H9 (cell line): ENCODE measurements at regions not wholly inside any gene's neighbourhood (a gene's known extent, or its start where the extent isn't known, plus 50 kb on each side); places are given as distances from the start of the nearest gene placed in this dataset.

ENCODE experiments used
- DNase-seq: peaks from one replicate; pipeline ENCODE4 v3.0.0-alpha.2; 2017
- H2AFZ ChIP-seq: one replicate; pipeline ENCODE4 v1.6.1; 2013; ENCODE audit warnings: mild to moderate bottlenecking, low read length, control low read depth, moderate library complexity
- H2AK5ac ChIP-seq: 2 replicates; pipeline ENCODE4 v1.6.1; 2013; ENCODE audit warnings: low read length, control low read depth, mixed read lengths; ENCODE audit not compliant: insufficient read length
- H2BK120ac ChIP-seq: one replicate; pipeline ENCODE4 v1.6.1; 2013; ENCODE audit warnings: low read depth, mild to moderate bottlenecking, low read length, control low read depth, inconsistent platforms; ENCODE audit not compliant: poor library complexity, severe bottlenecking
- H2BK12ac ChIP-seq: 2 replicates; pipeline ENCODE4 v1.6.1; 2013; ENCODE audit warnings: low read length, control low read depth, mixed read lengths, low read depth; ENCODE audit not compliant: insufficient read length
- H2BK15ac ChIP-seq: 2 replicates; pipeline ENCODE4 v1.6.1; 2013; ENCODE audit warnings: low read depth, low read length, control low read depth
- H2BK20ac ChIP-seq: one replicate; pipeline ENCODE4 v1.6.1; 2013; ENCODE audit warnings: low read depth, mild to moderate bottlenecking, low read length, control low read depth, inconsistent platforms; ENCODE audit not compliant: poor library complexity, severe bottlenecking
- H2BK5ac ChIP-seq: 2 replicates; pipeline ENCODE4 v1.6.1; 2013; ENCODE audit warnings: low read length, control low read depth, mixed read lengths; ENCODE audit not compliant: insufficient read length
- H3K14ac ChIP-seq: 2 replicates; pipeline ENCODE4 v1.6.1; 2013; ENCODE audit warnings: low read length, control low read depth; ENCODE audit not compliant: insufficient read depth
- H3K18ac ChIP-seq: 2 replicates; pipeline ENCODE4 v1.6.1; 2013; ENCODE audit warnings: low read depth, mild to moderate bottlenecking, mixed read lengths, low read length, control low read depth; ENCODE audit not compliant: insufficient read length
- H3K23ac ChIP-seq: 2 replicates; pipeline ENCODE4 v1.6.1; 2013; ENCODE audit warnings: low read length, control low read depth, mixed read lengths, low read depth; ENCODE audit not compliant: insufficient read length
- H3K23me2 ChIP-seq: 2 replicates; pipeline ENCODE4 v1.6.1; 2013; ENCODE audit warnings: low read depth, mild to moderate bottlenecking, mixed read lengths, low read length, control low read depth; ENCODE audit not compliant: insufficient read length, poor library complexity, severe bottlenecking
- H3K27ac ChIP-seq: 2 replicates; pipeline ENCODE4 v1.5.1; 2013; ENCODE audit warnings: low read length, control low read depth, mixed read lengths, low read depth; ENCODE audit not compliant: insufficient read length
- H3K27me3 ChIP-seq: 2 replicates; pipeline ENCODE4 v1.6.1; 2013; ENCODE audit warnings: low read length, control low read depth, inconsistent platforms; ENCODE audit not compliant: insufficient read depth
- H3K4ac ChIP-seq: 2 replicates; pipeline ENCODE4 v1.6.1; 2013; ENCODE audit warnings: low read depth, mild to moderate bottlenecking, control low read depth, inconsistent platforms, low read length, moderate library complexity
- H3K4me1 ChIP-seq: 2 replicates; pipeline ENCODE4 v1.6.1; 2013; ENCODE audit warnings: low read length, control low read depth, inconsistent platforms; ENCODE audit not compliant: insufficient read depth
- H3K4me2 ChIP-seq: 2 replicates; pipeline ENCODE4 v1.6.1; 2013; ENCODE audit warnings: low read length, control low read depth, mixed read lengths; ENCODE audit not compliant: insufficient read length, insufficient read depth
- H3K56ac ChIP-seq: 2 replicates; pipeline ENCODE4 v1.6.1; 2013; ENCODE audit warnings: low read depth, mild to moderate bottlenecking, mixed read lengths, low read length, control low read depth; ENCODE audit not compliant: insufficient read length
- H3K79me1 ChIP-seq: 2 replicates; pipeline ENCODE4 v1.6.1; 2013; ENCODE audit warnings: low read depth, mild to moderate bottlenecking, moderate library complexity, low read length, control low read depth, inconsistent platforms; ENCODE audit not compliant: insufficient read depth, poor library complexity, severe bottlenecking
- H3K79me2 ChIP-seq: 2 replicates; pipeline ENCODE4 v1.6.1; 2013; ENCODE audit warnings: low read length, control low read depth, inconsistent platforms; ENCODE audit not compliant: insufficient read depth
- H3K9ac ChIP-seq: 2 replicates; pipeline ENCODE4 v1.6.1; 2013; ENCODE audit warnings: low read length, control low read depth, mixed read lengths; ENCODE audit not compliant: insufficient read length; ENCODE audit errors: extremely low read depth
- H3K9me3 ChIP-seq: one replicate; pipeline ENCODE4 v1.6.1; 2013; ENCODE audit warnings: low read depth, low read length, inconsistent platforms; ENCODE audit not compliant: control insufficient read depth
- H3T11ph ChIP-seq: one replicate; pipeline ENCODE4 v1.6.1; 2013; ENCODE audit warnings: mild to moderate bottlenecking, low read length, control low read depth, inconsistent platforms
- H4K20me1 ChIP-seq: one replicate; pipeline ENCODE4 v1.6.1; 2013; ENCODE audit not compliant: control insufficient read depth, insufficient read length, insufficient read depth
- H4K5ac ChIP-seq: 2 replicates; pipeline ENCODE4 v1.6.1; 2013; ENCODE audit warnings: low read depth, mild to moderate bottlenecking, mixed read lengths, low read length, control low read depth; ENCODE audit not compliant: insufficient read length
- H4K8ac ChIP-seq: replicated peaks from 2 replicates; pipeline ENCODE4 v1.6.1; 2013; ENCODE audit warnings: low read length, control low read depth, mixed read lengths, low read depth; ENCODE audit not compliant: insufficient read length
- H4K91ac ChIP-seq: 2 replicates; pipeline ENCODE4 v1.6.1; 2013; ENCODE audit warnings: low read depth, mild to moderate bottlenecking, moderate library complexity, mixed read lengths, low read length, control low read depth; ENCODE audit not compliant: insufficient read length
- H3K27ac Mint-ChIP-seq, 3 experiments: 2 replicates in 2 of 3; 3 replicates in 1 of 3; pipeline ENCODE4 v1.8.0; 2020 to 2021; ENCODE audit warnings: mixed read lengths in 3 of 3, mild to moderate bottlenecking in 1 of 3, moderate library complexity in 1 of 3
- H3K27me3 Mint-ChIP-seq: 2 replicates; pipeline ENCODE4 v1.8.0; 2021; ENCODE audit warnings: low read depth, mild to moderate bottlenecking, moderate library complexity, mixed read lengths
- H3K36me3 Mint-ChIP-seq, 3 experiments: 2 replicates in 2 of 3; 3 replicates in 1 of 3; pipeline ENCODE4 v1.8.0; 2020 to 2021; ENCODE audit warnings: low read depth in 3 of 3, mixed read lengths in 3 of 3; ENCODE audit not compliant: insufficient read depth in 1 of 3
- H3K4me1 Mint-ChIP-seq, 2 experiments: 2 replicates each; pipeline ENCODE4 v1.8.0; 2020; ENCODE audit warnings: mixed read lengths in 2 of 2
- H3K4me3 Mint-ChIP-seq, 2 experiments: 2 replicates in 1 of 2; 3 replicates in 1 of 2; pipeline ENCODE4 v1.8.0; 2020 to 2021; ENCODE audit warnings: mild to moderate bottlenecking in 2 of 2, mixed read lengths in 2 of 2, moderate library complexity in 1 of 2
- H3K9me3 Mint-ChIP-seq, 2 experiments: 2 replicates in 1 of 2; 3 replicates in 1 of 2; pipeline ENCODE4 v1.8.0; 2020; ENCODE audit warnings: mild to moderate bottlenecking in 2 of 2, mixed read lengths in 2 of 2, moderate library complexity in 1 of 2
- WGBS: extraction: QIAGEN DNeasy Blood & Tissue Kit; methylation state at CpG from one replicate; pipeline ENCODE4 v1.1.7; 2013; ENCODE audit warnings: missing lambda C conversion rate, low lambda C conversion rate, mixed read lengths; ENCODE audit not compliant: insufficient read length; ENCODE audit errors: extremely low coverage; 5-methylcytosine and 5-hydroxymethylcytosine counted together
- TF ChIP-seq, protein P1 (sequence below): fragments of 200-600 bp; sonication (generic); conservative IDR thresholded peaks from 3 replicates; pipeline ENCODE4 v1.8.0; 2021; ENCODE audit warnings: antibody characterized with exemption, mild to moderate bottlenecking

DNA sequence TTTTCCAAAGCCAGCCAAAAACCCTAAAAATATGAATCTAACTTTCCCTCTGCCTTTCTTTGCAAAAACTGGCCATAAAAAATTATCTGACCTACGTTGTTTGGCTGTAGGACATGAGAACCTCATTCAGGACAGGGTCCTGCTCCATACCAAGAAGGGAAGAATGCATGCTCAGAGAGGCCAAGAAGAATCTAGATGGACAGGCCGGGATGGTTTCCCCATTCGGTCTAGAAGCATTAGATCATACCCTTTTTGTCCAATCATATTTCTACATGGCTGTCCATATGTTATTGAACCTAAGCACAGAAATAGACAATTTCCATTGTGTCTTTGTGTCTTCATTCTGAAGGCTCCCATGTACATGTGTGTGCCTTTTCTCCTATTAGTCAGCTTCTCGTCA, 2120.4 kb upstream of the PIK3C3 start:
- no peaks in the 10 kb centered on the region for H3K4me1 Mint-ChIP-seq
- Histone ChIP-seq H3K23ac (no peak overlapping the region), H3K23me2 (no peaks in the 10 kb centered on the region), H3K4me1 (no peaks in the 10 kb centered on the region), H3K18ac (no peak overlapping the region), H3K79me1 (no peaks in the 10 kb centered on the region), H2AK5ac (no peak overlapping the region), H2BK15ac (no peak overlapping the region), H2BK5ac (no peak overlapping the region), H4K91ac (no peak overlapping the region), H3K79me2 (no peaks in the 10 kb centered on the region), H3T11ph (no peak overlapping the region), H4K20me1 (no peaks in the 10 kb centered on the region), H3K9ac (no peak overlapping the region), H3K27me3 (no peaks in the 10 kb centered on the region), H3K14ac (no peak overlapping the region), H2BK12ac (no peak overlapping the region), H3K4ac (no peak overlapping the region), H2BK120ac (no peak overlapping the region), H4K5ac (no peak overlapping the region), H2AFZ (no peak overlapping the region), H3K27ac (no peak overlapping the region), H3K9me3 (no peaks in the 10 kb centered on the region), H4K8ac (no peak overlapping the region), H2BK20ac (no peak overlapping the region), H3K4me2 (no peak overlapping the region), H3K56ac (no peak overlapping the region)
- TF ChIP-seq, protein P1, sequence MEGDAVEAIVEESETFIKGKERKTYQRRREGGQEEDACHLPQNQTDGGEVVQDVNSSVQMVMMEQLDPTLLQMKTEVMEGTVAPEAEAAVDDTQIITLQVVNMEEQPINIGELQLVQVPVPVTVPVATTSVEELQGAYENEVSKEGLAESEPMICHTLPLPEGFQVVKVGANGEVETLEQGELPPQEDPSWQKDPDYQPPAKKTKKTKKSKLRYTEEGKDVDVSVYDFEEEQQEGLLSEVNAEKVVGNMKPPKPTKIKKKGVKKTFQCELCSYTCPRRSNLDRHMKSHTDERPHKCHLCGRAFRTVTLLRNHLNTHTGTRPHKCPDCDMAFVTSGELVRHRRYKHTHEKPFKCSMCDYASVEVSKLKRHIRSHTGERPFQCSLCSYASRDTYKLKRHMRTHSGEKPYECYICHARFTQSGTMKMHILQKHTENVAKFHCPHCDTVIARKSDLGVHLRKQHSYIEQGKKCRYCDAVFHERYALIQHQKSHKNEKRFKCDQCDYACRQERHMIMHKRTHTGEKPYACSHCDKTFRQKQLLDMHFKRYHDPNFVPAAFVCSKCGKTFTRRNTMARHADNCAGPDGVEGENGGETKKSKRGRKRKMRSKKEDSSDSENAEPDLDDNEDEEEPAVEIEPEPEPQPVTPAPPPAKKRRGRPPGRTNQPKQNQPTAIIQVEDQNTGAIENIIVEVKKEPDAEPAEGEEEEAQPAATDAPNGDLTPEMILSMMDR: no peak
- H3K4me3 Mint-ChIP-seq: no peak overlapping the region
- no CpG with 5 or more reads among the region's 4 CpGs for WGBS
- H3K36me3 Mint-ChIP-seq: no peaks in the 10 kb centered on the region
- DNase-seq: no peak
- H3K9me3 Mint-ChIP-seq: no peaks in the 10 kb centered on the region
- no peaks in the 10 kb centered on the region; the same call in 1 of the 2 replicates for H3K27me3 Mint-ChIP-seq
- 0 out of 7 replicates have a peak overlapping the region, but pooled peaks of 1 of the 3 experiments have one; percentile 29 for H3K27ac Mint-ChIP-seq
